ENCODE measurements at regions not wholly inside any gene's neighbourhood (a gene's known extent, or its start where the extent isn't known, plus 50 kb on each side); places are given as distances from the start of the nearest gene placed in this dataset.

DNA sequence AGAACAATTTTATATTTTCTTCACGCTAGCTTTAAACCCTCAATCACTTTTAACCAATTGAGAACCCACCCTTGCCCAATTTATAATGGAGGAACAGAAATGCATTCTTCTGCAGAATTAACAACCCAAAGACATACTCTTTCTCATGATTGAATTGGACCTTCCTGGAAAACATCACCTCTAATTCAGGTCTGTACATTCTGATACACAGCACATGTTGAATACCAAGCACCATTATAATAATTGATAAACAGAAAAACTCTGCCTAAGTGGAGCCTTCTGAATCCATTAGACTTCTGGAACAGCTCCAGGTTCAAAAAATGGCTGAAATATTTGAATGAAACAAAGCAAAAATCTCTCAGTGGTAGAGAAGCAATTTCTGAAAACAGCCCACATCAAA is 105.4 kb downstream of the FAM76B start:
- TF ChIP-seq, protein P1, sequence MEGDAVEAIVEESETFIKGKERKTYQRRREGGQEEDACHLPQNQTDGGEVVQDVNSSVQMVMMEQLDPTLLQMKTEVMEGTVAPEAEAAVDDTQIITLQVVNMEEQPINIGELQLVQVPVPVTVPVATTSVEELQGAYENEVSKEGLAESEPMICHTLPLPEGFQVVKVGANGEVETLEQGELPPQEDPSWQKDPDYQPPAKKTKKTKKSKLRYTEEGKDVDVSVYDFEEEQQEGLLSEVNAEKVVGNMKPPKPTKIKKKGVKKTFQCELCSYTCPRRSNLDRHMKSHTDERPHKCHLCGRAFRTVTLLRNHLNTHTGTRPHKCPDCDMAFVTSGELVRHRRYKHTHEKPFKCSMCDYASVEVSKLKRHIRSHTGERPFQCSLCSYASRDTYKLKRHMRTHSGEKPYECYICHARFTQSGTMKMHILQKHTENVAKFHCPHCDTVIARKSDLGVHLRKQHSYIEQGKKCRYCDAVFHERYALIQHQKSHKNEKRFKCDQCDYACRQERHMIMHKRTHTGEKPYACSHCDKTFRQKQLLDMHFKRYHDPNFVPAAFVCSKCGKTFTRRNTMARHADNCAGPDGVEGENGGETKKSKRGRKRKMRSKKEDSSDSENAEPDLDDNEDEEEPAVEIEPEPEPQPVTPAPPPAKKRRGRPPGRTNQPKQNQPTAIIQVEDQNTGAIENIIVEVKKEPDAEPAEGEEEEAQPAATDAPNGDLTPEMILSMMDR (IDR thresholded peaks at IDR 0.05) = no peak
- TF ChIP-seq POLR2A (IDR thresholded peaks at IDR 0.05) = no peak
